ENCODE measurements at regions not wholly inside any gene's neighbourhood (a gene's known extent, or its start where the extent isn't known, plus 50 kb on each side); places are given as distances from the start of the nearest gene placed in this dataset.

DNA sequence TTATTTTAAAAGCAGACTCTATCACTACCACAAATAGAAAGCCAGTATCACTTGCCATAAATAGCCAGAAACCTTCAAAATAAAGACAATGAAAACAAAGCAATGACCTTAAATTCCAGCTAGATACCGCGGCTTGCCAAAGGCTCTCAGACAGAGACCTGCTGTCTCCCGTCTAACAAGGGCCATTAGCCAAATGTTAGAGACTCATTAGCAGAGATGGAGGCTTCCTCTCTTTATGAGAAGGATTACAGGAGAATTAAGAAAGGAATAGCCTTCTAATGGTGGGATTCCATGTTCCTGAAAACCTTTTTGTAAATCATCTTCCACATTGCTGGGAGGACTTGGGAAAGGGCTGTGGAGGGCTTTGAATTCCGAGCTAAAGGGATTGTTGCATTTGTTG is 206.7 kb downstream of the AACS start:
- Histone ChIP-seq H2BK120ac (replicated peaks; ENCODE audit: low read depth, low read length) (no peak overlapping the region), H2AFZ (ENCODE audit: low read length) (no peak overlapping the region), H4K8ac (ENCODE audit: extremely low read depth, insufficient read depth, low read length) (no peak overlapping the region), H4K20me1 (replicated peaks in 1 of 2; ENCODE audit: control insufficient read depth in 1 of 2, insufficient read depth in 2 of 2, low read length in 2 of 2) (peaks cover 14 to 19% of the 10 kb centered on the region in 2 experiments), H3K4me1 (replicated peaks in 1 of 4; ENCODE audit: control insufficient read depth in 3 of 4, insufficient read depth in 4 of 4, low read length in 3 of 4) (peaks cover 0 to 6% (median 2%) of the 10 kb centered on the region in 4 experiments; a peak in 3 of 7 replicates), H3K9me3 (ENCODE audit: insufficient read depth in 2 of 2, low read depth in 1 of 2, low read length in 1 of 2) (no peaks in the 10 kb centered on the region), H4K91ac (replicated peaks; ENCODE audit: insufficient read length, low read length) (no peak overlapping the region), H4K5ac (ENCODE audit: insufficient read length, low read depth, low read length) (no peak overlapping the region), H3K4me3 (ENCODE audit: extremely low read depth in 1 of 4, insufficient read depth in 2 of 4, low read depth in 3 of 4, low read length in 4 of 4) (no peak overlapping the region), H3K18ac (ENCODE audit: extremely low read depth, low read length) (no peak overlapping the region), H3K27ac (ENCODE audit: low read depth, low read length) (no peak overlapping the region), H3K23me2 (ENCODE audit: low read depth, low read length) (no peaks in the 10 kb centered on the region), H3K79me1 (ENCODE audit: low read depth, low read length) (peaks cover 8% of the 10 kb centered on the region), H2BK5ac (ENCODE audit: low read depth, low read length) (no peak overlapping the region), H2AK5ac (ENCODE audit: low read depth, low read length) (no peak overlapping the region), H3K4me2 (ENCODE audit: insufficient read depth in 1 of 2, low read depth in 2 of 2, low read length in 2 of 2) (no peak overlapping the region), H3K27me3 (replicated peaks in 1 of 4; ENCODE audit: control insufficient read depth in 3 of 4, extremely low read depth in 1 of 4, insufficient read depth in 3 of 4, low read length in 3 of 4) (no peaks in the 10 kb centered on the region), H3K4ac (replicated peaks; ENCODE audit: insufficient read length, low read depth, low read length) (no peak overlapping the region), H3K36me3 (ENCODE audit: control insufficient read depth in 2 of 4, insufficient read depth in 4 of 4, low read length in 3 of 4) (no peaks in the 10 kb centered on the region), H3K14ac (ENCODE audit: insufficient read length) (no peak overlapping the region), H2BK20ac (ENCODE audit: low read length) (no peak overlapping the region), H3K9ac (replicated peaks in 1 of 4; ENCODE audit: extremely low read depth in 1 of 4, low read depth in 3 of 4, low read length in 3 of 4) (no peak overlapping the region), H2BK15ac (ENCODE audit: low read length) (no peak overlapping the region), H3K23ac (ENCODE audit: insufficient read length) (no peak overlapping the region), H2BK12ac (ENCODE audit: low read depth, low read length) (no peak overlapping the region), H3K56ac (replicated peaks; ENCODE audit: insufficient read length, low read depth, low read length) (no peak overlapping the region), H3K79me2 (ENCODE audit: control insufficient read depth in 1 of 2, insufficient read depth in 2 of 2, low read length in 2 of 2) (peaks cover 0 to 66% of the 10 kb centered on the region in 2 experiments; a peak in 2 of 4 replicates)
- POLR2A ChIA-PET (ENCODE audit: partially characterized antibody) = interaction anchor here (1.4 kb wide), 1 partner anchor 12 kb away, joined by 5 read pairs; no protein-coding TSS in a partner anchor
- FAIRE-seq (no peak), DNase-seq (ENCODE audit: low read depth in 1 of 2, low spot score in 2 of 2) (no peak)
- whole genome bisulfite sequencing, 2 experiments (ENCODE audit: extremely low coverage in 1 of 2, insufficient coverage in 1 of 2, insufficient read length in 1 of 2, insufficient replicate concordance in 2 of 2, low coverage in 1 of 2, low lambda C conversion rate in 2 of 2, missing lambda C conversion rate in 1 of 2) = 90% methylated on average over 4 of the region's 4 CpGs; no CpG with 5 or more reads in 1 of the 2 experiments
- CTCF ChIA-PET (ENCODE audit: partially characterized antibody) = interaction anchor here (0.6 to 1.5 kb wide), 3 partner anchors 54 to 128 kb away, joined by 3 read pairs; no protein-coding TSS in a partner anchor
- TF ChIP-seq POU5F1 (IDR thresholded peaks at IDR 0.05; ENCODE audit: low read depth, low read length) (no peak), TBP (IDR thresholded peaks at IDR 0.05; ENCODE audit: low read depth, low read length) (no peak), RAD21 (IDR thresholded peaks at IDR 0.05 in 1 of 2, conservative IDR thresholded peaks at IDR 0.05 in 1 of 2; ENCODE audit: low read depth in 2 of 2, low read length in 2 of 2) (no peak), TEAD4 (IDR thresholded peaks at IDR 0.05; ENCODE audit: low read depth, low read length) (no peak), CEBPB (IDR thresholded peaks at IDR 0.05; ENCODE audit: low read depth, low read length) (no peak), KDM1A (IDR thresholded peaks at IDR 0.05; ENCODE audit: borderline replicate concordance, low read length) (no peak), JUN (IDR thresholded peaks at IDR 0.05; ENCODE audit: low read depth, low read length) (no peak), CHD1 (IDR thresholded peaks at IDR 0.05; ENCODE audit: low read depth, low read length) (no peak), GTF2F1 (IDR thresholded peaks at IDR 0.05; ENCODE audit: borderline replicate concordance, low read depth, low read length) (no peak), SUZ12 (IDR thresholded peaks at IDR 0.05; ENCODE audit: low read length) (no peak), GABPA (IDR thresholded peaks at IDR 0.05; ENCODE audit: borderline replicate concordance, insufficient read depth, low read length) (no peak), POLR2AphosphoS5 (IDR thresholded peaks at IDR 0.05; ENCODE audit: low read depth, low read length) (no peak), TCF12 (IDR thresholded peaks at IDR 0.05; ENCODE audit: low read depth, low read length) (no peak), JUND (IDR thresholded peaks at IDR 0.05; ENCODE audit: low read length) (no peak), KDM4A (IDR thresholded peaks at IDR 0.05; ENCODE audit: low read depth, low read length, severe bottlenecking) (no peak), PHF8 (conservative IDR thresholded peaks at IDR 0.05; ENCODE audit: low read depth, low read length) (no peak)
